HEK293T (cell line): ENCODE measurements at regions not wholly inside any gene's neighbourhood (a gene's known extent, or its start where the extent isn't known, plus 50 kb on each side); places are given as distances from the start of the nearest gene placed in this dataset.

Experiments used
- CTCF ChIA-PET: fragments of 350-600 bp; formaldehyde crosslinking; extraction: SDS; loops from one replicate; lab custom pipeline; 2021; ENCODE audit warnings: antibody characterized with exemption, inconsistent platforms; lab: Yijun Ruan, JAX
- POLR2A ChIA-PET: fragments of 350-600 bp; formaldehyde crosslinking; extraction: SDS; loops from one replicate; lab custom pipeline; 2020; ENCODE audit warnings: antibody characterized with exemption, inconsistent platforms; lab: Yijun Ruan, JAX
- DNase-seq: peaks from one replicate; pipeline ENCODE4 v3.0.0; 2012; ENCODE audit warnings: mixed read lengths; ENCODE audit errors: extremely low spot score
- ARNT ChIP-seq: fragments of 450-650 bp; IDR thresholded peaks from 2 replicates; pipeline ENCODE4 v1.6.1; 2017; ENCODE audit warnings: mild to moderate bottlenecking
- BHLHE40 ChIP-seq: fragments of 450-650 bp; IDR thresholded peaks from 2 replicates; pipeline ENCODE4 v1.6.1; 2016; ENCODE audit warnings: mild to moderate bottlenecking, moderate library complexity, borderline replicate concordance
- CTBP1 ChIP-seq: fragments of 450-650 bp; IDR thresholded peaks from 2 replicates; pipeline ENCODE4 v1.6.1; 2016; ENCODE audit warnings: borderline replicate concordance
- ELF4 ChIP-seq: fragments of 450-650 bp; IDR thresholded peaks from 2 replicates; pipeline ENCODE4 v1.6.1; 2017; ENCODE audit warnings: antibody characterized with exemption
- FOXA1 ChIP-seq: fragments of 450-650 bp; IDR thresholded peaks from 2 replicates; pipeline ENCODE4 v1.6.1; 2016; ENCODE audit warnings: mild to moderate bottlenecking
- FOXK2 ChIP-seq: fragments of 450-650 bp; IDR thresholded peaks from 2 replicates; pipeline ENCODE4 v1.6.1; 2016; ENCODE audit warnings: mild to moderate bottlenecking
- FOXM1 ChIP-seq: fragments of 450-650 bp; IDR thresholded peaks from 2 replicates; pipeline ENCODE4 v1.6.1; 2017; ENCODE audit warnings: mild to moderate bottlenecking, borderline replicate concordance
- HDGF ChIP-seq: fragments of 450-650 bp; IDR thresholded peaks from 2 replicates; pipeline ENCODE4 v1.6.1; 2017; ENCODE audit warnings: antibody characterized with exemption, borderline replicate concordance
- L3MBTL2 ChIP-seq: fragments of 450-650 bp; conservative IDR thresholded peaks from 2 replicates; pipeline ENCODE4 v1.6.1; 2016; ENCODE audit warnings: mild to moderate bottlenecking
- LEF1 ChIP-seq: fragments of 450-650 bp; IDR thresholded peaks from 2 replicates; pipeline ENCODE4 v1.6.1; 2017; ENCODE audit warnings: mild to moderate bottlenecking, borderline replicate concordance
- NFRKB ChIP-seq: fragments of 450-650 bp; IDR thresholded peaks from 2 replicates; pipeline ENCODE4 v1.6.1; 2016; ENCODE audit warnings: mild to moderate bottlenecking, moderate library complexity
- PKNOX1 ChIP-seq: fragments of 450-650 bp; IDR thresholded peaks from 2 replicates; pipeline ENCODE4 v1.6.1; 2016
- SP1 ChIP-seq: fragments of 450-650 bp; IDR thresholded peaks from 2 replicates; pipeline ENCODE4 v1.6.1; 2017
- SUZ12 ChIP-seq: fragments of 450-650 bp; IDR thresholded peaks from 2 replicates; pipeline ENCODE4 v1.6.1; 2016; ENCODE audit warnings: mild to moderate bottlenecking
- TARDBP ChIP-seq: fragments of 450-650 bp; IDR thresholded peaks from 2 replicates; pipeline ENCODE4 v1.6.1; 2016
- ZNF384 ChIP-seq: fragments of 450-650 bp; IDR thresholded peaks from 2 replicates; pipeline ENCODE4 v1.6.1; 2016

- no peak for TF ChIP-seq HDGF
- TF ChIP-seq FOXM1, result no peak
- CTCF ChIA-PET, result no interaction called here
- no peak for DNase-seq
- POLR2A ChIA-PET, result no interaction called here
Measured at GRCh38 chr12:132385923-132386751, 56.7 kb upstream of the GALNT9 start.

- TF ChIP-seq FOXM1 (no peak), HDGF (no peak), NFRKB (no peak), BHLHE40 (no peak), CTBP1 (no peak), FOXK2 (no peak), ZNF384 (no peak), SP1 (no peak), L3MBTL2 (no peak), SUZ12 (no peak), ELF4 (no peak), LEF1 (no peak), TARDBP (no peak), ARNT (no peak), PKNOX1 (no peak), FOXA1 (no peak)
- ChIA-PET CTCF (interaction anchor here (0.7 kb wide), 1 partner anchor 101 kb away, joined by 3 read pairs; no protein-coding TSS in a partner anchor), POLR2A (no interaction called here)
- DNase-seq, result no peak
Measured at GRCh38 chr12:132384916-132385774, 55.8 kb upstream of the GALNT9 start.

GRCh38 chr12:132380641-132381040, 51.3 kb upstream of the GALNT9 start:
- ChIA-PET CTCF (no interaction called here), POLR2A (no interaction called here)
- DNase-seq, result no peak
- TF ChIP-seq FOXK2 (no peak), TARDBP (no peak), ARNT (no peak), LEF1 (no peak), HDGF (no peak), PKNOX1 (no peak), SUZ12 (no peak), FOXA1 (no peak), NFRKB (no peak), FOXM1 (no peak), L3MBTL2 (no peak), CTBP1 (no peak), BHLHE40 (no peak), SP1 (no peak), ZNF384 (no peak)

GRCh38 chr12:132379996-132380395, 50.6 kb upstream of the GALNT9 start:
- peak; percentile 56 for DNase-seq
- TF ChIP-seq SUZ12, result no peak
- no peak for TF ChIP-seq ELF4
- no peak for TF ChIP-seq CTBP1
- no peak for TF ChIP-seq HDGF
- ChIA-PET POLR2A (no interaction called here), CTCF (no interaction called here)

- no peak for TF ChIP-seq FOXK2
- DNase-seq, result no peak
- ChIA-PET CTCF (no interaction called here), POLR2A (no interaction called here)
Measured at GRCh38 chr12:132379576-132379975, 50.2 kb upstream of the GALNT9 start.
